ENCODE measurements at regions not wholly inside any gene's neighbourhood (a gene's known extent, or its start where the extent isn't known, plus 50 kb on each side); places are given as distances from the start of the nearest gene placed in this dataset.

GRCh38 chr17:70525961-70526360 is 356.6 kb downstream of the KCNJ2 start:
- Histone ChIP-seq H3K9ac (replicated peaks in 1 of 4; ENCODE audit: extremely low read depth in 1 of 4, low read depth in 3 of 4, low read length in 3 of 4) (no peak overlapping the region), H3K9me3 (ENCODE audit: insufficient read depth in 2 of 2, low read depth in 1 of 2, low read length in 1 of 2) (no peaks in the 10 kb centered on the region), H4K20me1 (replicated peaks in 1 of 2; ENCODE audit: control insufficient read depth in 1 of 2, insufficient read depth in 2 of 2, low read length in 2 of 2) (no peaks in the 10 kb centered on the region), H3K14ac (ENCODE audit: insufficient read length) (no peak overlapping the region), H3K79me2 (ENCODE audit: control insufficient read depth in 1 of 2, insufficient read depth in 2 of 2, low read length in 2 of 2) (no peaks in the 10 kb centered on the region), H3K23ac (ENCODE audit: insufficient read length) (no peak overlapping the region), H2BK20ac (ENCODE audit: low read length) (no peak overlapping the region), H3K79me1 (ENCODE audit: low read depth, low read length) (no peaks in the 10 kb centered on the region), H3K4me3 (ENCODE audit: extremely low read depth in 1 of 4, insufficient read depth in 2 of 4, low read depth in 3 of 4, low read length in 4 of 4) (no peak overlapping the region), H2AFZ (ENCODE audit: low read length) (no peak overlapping the region), H3K56ac (replicated peaks; ENCODE audit: insufficient read length, low read depth, low read length) (no peak overlapping the region), H3K23me2 (ENCODE audit: low read depth, low read length) (no peaks in the 10 kb centered on the region), H3K18ac (ENCODE audit: extremely low read depth, low read length) (no peak overlapping the region), H3K4ac (replicated peaks; ENCODE audit: insufficient read length, low read depth, low read length) (no peak overlapping the region), H2BK12ac (ENCODE audit: low read depth, low read length) (no peak overlapping the region), H4K91ac (replicated peaks; ENCODE audit: insufficient read length, low read length) (no peak overlapping the region), H4K5ac (ENCODE audit: insufficient read length, low read depth, low read length) (no peak overlapping the region), H3K27me3 (replicated peaks in 1 of 4; ENCODE audit: control insufficient read depth in 3 of 4, extremely low read depth in 1 of 4, insufficient read depth in 3 of 4, low read length in 3 of 4) (no peaks in the 10 kb centered on the region), H3K4me1 (replicated peaks in 1 of 4; ENCODE audit: control insufficient read depth in 3 of 4, insufficient read depth in 4 of 4, low read length in 3 of 4) (no peaks in the 10 kb centered on the region), H2AK5ac (ENCODE audit: low read depth, low read length) (no peak overlapping the region), H3K4me2 (ENCODE audit: insufficient read depth in 1 of 2, low read depth in 2 of 2, low read length in 2 of 2) (no peak overlapping the region), H3K36me3 (ENCODE audit: control insufficient read depth in 2 of 4, insufficient read depth in 4 of 4, low read length in 3 of 4) (no peaks in the 10 kb centered on the region), H4K8ac (ENCODE audit: extremely low read depth, insufficient read depth, low read length) (no peak overlapping the region), H2BK15ac (ENCODE audit: low read length) (no peak overlapping the region), H3K27ac (ENCODE audit: low read depth, low read length) (no peak overlapping the region), H2BK120ac (replicated peaks; ENCODE audit: low read depth, low read length) (no peak overlapping the region), H2BK5ac (ENCODE audit: low read depth, low read length) (no peak overlapping the region)
- CTCF ChIA-PET (ENCODE audit: partially characterized antibody) = no interaction called here
- DNase-seq (ENCODE audit: low read depth in 1 of 2, low spot score in 2 of 2) (no peak), FAIRE-seq (no peak)
- POLR2A ChIA-PET (ENCODE audit: partially characterized antibody) = no interaction called here
- 95% methylated on average over 5 of the region's 5 CpGs; no CpG with 5 or more reads in 1 of the 2 experiments for WGBS, 2 experiments (ENCODE audit: extremely low coverage in 1 of 2, insufficient coverage in 1 of 2, insufficient read length in 1 of 2, insufficient replicate concordance in 2 of 2, low coverage in 1 of 2, low lambda C conversion rate in 2 of 2, missing lambda C conversion rate in 1 of 2)
- no peak for TF ChIP-seq RBBP5 (IDR thresholded peaks at IDR 0.05; ENCODE audit: borderline replicate concordance, low read depth, low read length)
